ENCODE measurements at regions not wholly inside any gene's neighbourhood (a gene's known extent, or its start where the extent isn't known, plus 50 kb on each side); places are given as distances from the start of the nearest gene placed in this dataset.

- H3K27ac ChIP-seq, result no peak overlapping the region
- TF ChIP-seq POLR2A (IDR thresholded peaks at IDR 0.05) (no peak), CTCF (IDR thresholded peaks at IDR 0.05) (no peak)
- no peaks in the 10 kb centered on the region for H3K9me3 ChIP-seq
- H3K36me3 ChIP-seq (ENCODE audit: low read depth, missing control alignments), result no peaks in the 10 kb centered on the region
- whole genome bisulfite sequencing, 2 donors, result 91 to 96% methylated on average over 5 of the region's 5 CpGs
- no peak for DNase-seq
- no peaks in the 10 kb centered on the region for H3K27me3 ChIP-seq
- intact Hi-C loops (cut with DNase I; ENCODE audit: low total_unique reads), result no loop called here
- H3K4me1 ChIP-seq, result peaks cover 3% of the 10 kb centered on the region
- H3K4me3 ChIP-seq, result no peak overlapping the region
Measured at GRCh38 chr18:42417189-42417588, 462.2 kb downstream of the PIK3C3 start.

- Histone ChIP-seq H3K27ac (no peak overlapping the region), H3K36me3 (ENCODE audit: low read depth, missing control alignments) (no peaks in the 10 kb centered on the region), H3K9me3 (no peaks in the 10 kb centered on the region), H3K27me3 (no peaks in the 10 kb centered on the region), H3K4me1 (peaks cover 3% of the 10 kb centered on the region), H3K4me3 (no peak overlapping the region)
- TF ChIP-seq CTCF (IDR thresholded peaks at IDR 0.05) (no peak), POLR2A (IDR thresholded peaks at IDR 0.05) (no peak)
- intact Hi-C loops (cut with DNase I; ENCODE audit: low total_unique reads), result no loop called here
- 29 to 49% methylated on average over 1 of the region's 1 CpG for WGBS, 2 donors
- DNase-seq, result no peak
Measured at GRCh38 chr18:42418121-42418520, 463.1 kb downstream of the PIK3C3 start.

GRCh38 chr18:42425025-42425424 lies 470.0 kb downstream of the PIK3C3 start:
- intact Hi-C loops (cut with DNase I; ENCODE audit: low total_unique reads), result no loop called here
- TF ChIP-seq POLR2A (IDR thresholded peaks at IDR 0.05) (no peak), CTCF (IDR thresholded peaks at IDR 0.05) (no peak)
- Histone ChIP-seq H3K4me3 (no peak overlapping the region), H3K36me3 (ENCODE audit: low read depth, missing control alignments) (no peaks in the 10 kb centered on the region), H3K27ac (no peak overlapping the region), H3K27me3 (no peaks in the 10 kb centered on the region), H3K9me3 (no peaks in the 10 kb centered on the region), H3K4me1 (no peaks in the 10 kb centered on the region)
- DNase-seq, result no peak

- H3K36me3 ChIP-seq (ENCODE audit: low read depth, missing control alignments), result no peaks in the 10 kb centered on the region
- DNase-seq, result no peak
- 77 to 85% methylated on average over 2 of the region's 2 CpGs for WGBS, 2 donors
- H3K4me1 ChIP-seq, result no peaks in the 10 kb centered on the region
- TF ChIP-seq CTCF (IDR thresholded peaks at IDR 0.05) (no peak), POLR2A (IDR thresholded peaks at IDR 0.05) (no peak)
- intact Hi-C loops (cut with DNase I; ENCODE audit: low total_unique reads), result no loop called here
- no peak overlapping the region for H3K27ac ChIP-seq
- no peak overlapping the region for H3K4me3 ChIP-seq
- H3K9me3 ChIP-seq, result no peaks in the 10 kb centered on the region
- H3K27me3 ChIP-seq, result no peaks in the 10 kb centered on the region
Measured at GRCh38 chr18:42426496-42427015, 471.5 kb downstream of the PIK3C3 start.

GRCh38 chr18:42429196-42429595 lies 474.2 kb downstream of the PIK3C3 start:
- H3K9me3 ChIP-seq, result no peaks in the 10 kb centered on the region
- H3K4me3 ChIP-seq, result no peak overlapping the region
- WGBS, 2 donors, result 61 to 69% methylated on average over 5 of the region's 5 CpGs
- DNase-seq, result no peak
- no peak for TF ChIP-seq POLR2A (IDR thresholded peaks at IDR 0.05)
- no peak for TF ChIP-seq CTCF (IDR thresholded peaks at IDR 0.05)
- no peaks in the 10 kb centered on the region for H3K4me1 ChIP-seq
- H3K27ac ChIP-seq, result no peak overlapping the region
- intact Hi-C loops (cut with DNase I; ENCODE audit: low total_unique reads), result no loop called here
- no peaks in the 10 kb centered on the region for H3K27me3 ChIP-seq
- H3K36me3 ChIP-seq (ENCODE audit: low read depth, missing control alignments), result no peaks in the 10 kb centered on the region

All from testis (tissue), 2 donors.